ENCODE measurements at regions not wholly inside any gene's neighbourhood (a gene's known extent, or its start where the extent isn't known, plus 50 kb on each side); places are given as distances from the start of the nearest gene placed in this dataset.

DNA sequence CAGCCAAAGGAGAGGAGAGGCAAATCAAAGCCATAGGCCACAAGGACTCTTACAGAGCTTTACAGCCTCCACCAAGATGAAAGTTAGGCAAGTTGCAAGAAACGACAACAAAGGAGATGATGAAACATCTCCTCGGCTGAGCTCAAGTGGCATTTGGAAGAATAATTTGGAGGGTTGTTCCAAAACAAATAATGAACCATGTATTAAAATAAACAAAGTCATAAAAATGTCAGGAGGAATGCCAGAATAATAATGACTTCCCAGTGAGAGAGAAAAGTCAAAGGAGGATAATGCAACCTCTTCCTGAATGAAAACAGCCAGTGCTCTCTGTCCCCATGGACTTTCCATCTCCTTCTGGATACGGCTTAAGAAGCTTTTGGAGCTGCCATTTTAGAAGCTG is 371.4 kb upstream of the ID4 start:
- CTCF ChIA-PET = no interaction called here
- Histone ChIP-seq H3K4me1 (ENCODE audit: control insufficient read depth, insufficient read depth, low read length) (no peaks in the 10 kb centered on the region), H3K27me3 (replicated peaks in 1 of 2; ENCODE audit: control insufficient read depth in 2 of 2, insufficient read depth in 2 of 2, low read length in 1 of 2) (no peaks in the 10 kb centered on the region), H3K4me3 (no peak overlapping the region), H3K79me2 (ENCODE audit: control insufficient read depth, insufficient read depth, low read length) (no peaks in the 10 kb centered on the region), H3K4me2 (ENCODE audit: control insufficient read depth, insufficient read depth) (no peak overlapping the region), H3K27ac (ENCODE audit: control insufficient read depth, insufficient read depth) (no peak overlapping the region), H2AFZ (ENCODE audit: control insufficient read depth, low read depth, low read length) (no peak overlapping the region), H3K9ac (ENCODE audit: control insufficient read depth, insufficient read depth, low read length) (no peak overlapping the region), H4K20me1 (ENCODE audit: control insufficient read depth, insufficient read depth) (no peaks in the 10 kb centered on the region), H3K36me3 (ENCODE audit: control insufficient read depth in 2 of 2, insufficient read depth in 2 of 2, low read length in 1 of 2) (no peaks in the 10 kb centered on the region), H3K9me3 (replicated peaks; ENCODE audit: control insufficient read depth, insufficient read depth, low read length) (no peaks in the 10 kb centered on the region)
- TF ChIP-seq ZNF207 (IDR thresholded peaks at IDR 0.05; ENCODE audit: borderline replicate concordance) = no peak
- TF ChIP-seq POLR2AphosphoS2 (IDR thresholded peaks at IDR 0.05; ENCODE audit: low read depth, low read length) = no peak
- TF ChIP-seq MXI1 (IDR thresholded peaks at IDR 0.05; ENCODE audit: low read depth, low read length) = no peak
- TF ChIP-seq, protein P1, sequence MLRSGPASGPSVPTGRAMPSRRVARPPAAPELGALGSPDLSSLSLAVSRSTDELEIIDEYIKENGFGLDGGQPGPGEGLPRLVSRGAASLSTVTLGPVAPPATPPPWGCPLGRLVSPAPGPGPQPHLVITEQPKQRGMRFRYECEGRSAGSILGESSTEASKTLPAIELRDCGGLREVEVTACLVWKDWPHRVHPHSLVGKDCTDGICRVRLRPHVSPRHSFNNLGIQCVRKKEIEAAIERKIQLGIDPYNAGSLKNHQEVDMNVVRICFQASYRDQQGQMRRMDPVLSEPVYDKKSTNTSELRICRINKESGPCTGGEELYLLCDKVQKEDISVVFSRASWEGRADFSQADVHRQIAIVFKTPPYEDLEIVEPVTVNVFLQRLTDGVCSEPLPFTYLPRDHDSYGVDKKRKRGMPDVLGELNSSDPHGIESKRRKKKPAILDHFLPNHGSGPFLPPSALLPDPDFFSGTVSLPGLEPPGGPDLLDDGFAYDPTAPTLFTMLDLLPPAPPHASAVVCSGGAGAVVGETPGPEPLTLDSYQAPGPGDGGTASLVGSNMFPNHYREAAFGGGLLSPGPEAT (IDR thresholded peaks at IDR 0.05; ENCODE audit: low read depth) = no peak
- TF ChIP-seq, protein P2, sequence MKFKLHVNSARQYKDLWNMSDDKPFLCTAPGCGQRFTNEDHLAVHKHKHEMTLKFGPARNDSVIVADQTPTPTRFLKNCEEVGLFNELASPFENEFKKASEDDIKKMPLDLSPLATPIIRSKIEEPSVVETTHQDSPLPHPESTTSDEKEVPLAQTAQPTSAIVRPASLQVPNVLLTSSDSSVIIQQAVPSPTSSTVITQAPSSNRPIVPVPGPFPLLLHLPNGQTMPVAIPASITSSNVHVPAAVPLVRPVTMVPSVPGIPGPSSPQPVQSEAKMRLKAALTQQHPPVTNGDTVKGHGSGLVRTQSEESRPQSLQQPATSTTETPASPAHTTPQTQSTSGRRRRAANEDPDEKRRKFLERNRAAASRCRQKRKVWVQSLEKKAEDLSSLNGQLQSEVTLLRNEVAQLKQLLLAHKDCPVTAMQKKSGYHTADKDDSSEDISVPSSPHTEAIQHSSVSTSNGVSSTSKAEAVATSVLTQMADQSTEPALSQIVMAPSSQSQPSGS (IDR thresholded peaks at IDR 0.05; ENCODE audit: low read length) = no peak
- in situ Hi-C loops (cut with MboI) = no loop called here
- SMC1A ChIA-PET (ENCODE audit: uncharacterized antibody, unreplicated experiment) = no interaction called here
- no peak for FAIRE-seq
- no peak for DNase-seq (ENCODE audit: low read depth, low spot score)
- no peak for ATAC-seq
- no TSS peak for BruUV-seq (replicated peaks)
- 7% methylated on average over 3 of the region's 3 CpGs for whole genome bisulfite sequencing (ENCODE audit: insufficient coverage, insufficient replicate concordance, low lambda C conversion rate, missing lambda C conversion rate)
- RAD21 ChIA-PET (ENCODE audit: unreplicated experiment) = no interaction called here
- POLR2A ChIA-PET = no interaction called here
- intact Hi-C loops (cut with micrococcal nuclease; ENCODE audit: unreplicated experiment) = no loop called here

DNA sequence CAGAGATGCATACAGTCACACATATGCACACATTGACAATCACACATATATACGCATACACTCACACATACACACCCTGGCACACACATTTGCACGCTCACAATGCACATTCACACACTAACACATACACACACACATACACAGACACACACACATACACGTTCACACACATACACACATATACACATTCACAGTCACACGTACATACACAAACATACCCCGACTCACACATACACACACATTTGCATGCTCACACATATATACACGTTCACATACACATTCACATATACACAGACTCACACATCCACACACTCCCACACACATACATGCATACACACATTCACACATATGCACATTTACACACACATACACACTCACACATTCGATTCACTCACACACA is 366.8 kb upstream of the ID4 start:
- in situ Hi-C loops (cut with MboI) (no loop called here), intact Hi-C loops (cut with micrococcal nuclease; ENCODE audit: unreplicated experiment) (no loop called here)
- H3K9me3 ChIP-seq (replicated peaks; ENCODE audit: control insufficient read depth, insufficient read depth, low read length) = no peaks in the 10 kb centered on the region
- no peaks in the 10 kb centered on the region for H3K27me3 ChIP-seq (replicated peaks in 1 of 2; ENCODE audit: control insufficient read depth in 2 of 2, insufficient read depth in 2 of 2, low read length in 1 of 2)
- H3K79me2 ChIP-seq (ENCODE audit: control insufficient read depth, insufficient read depth, low read length) = no peaks in the 10 kb centered on the region
- ATAC-seq (no peak), FAIRE-seq (no peak), DNase-seq (ENCODE audit: low read depth, low spot score) (no peak)
- 21% methylated on average over 7 of the region's 7 CpGs for WGBS (ENCODE audit: insufficient coverage, insufficient replicate concordance, low lambda C conversion rate, missing lambda C conversion rate)
- ChIA-PET RAD21 (ENCODE audit: unreplicated experiment) (no interaction called here), POLR2A (no interaction called here), CTCF (no interaction called here), SMC1A (ENCODE audit: uncharacterized antibody, unreplicated experiment) (no interaction called here)
- no TSS peak for BruUV-seq (replicated peaks)
- no peak for TF ChIP-seq TCF12 (IDR thresholded peaks at IDR 0.05; ENCODE audit: low read depth, low read length)
- TF ChIP-seq, protein P3, sequence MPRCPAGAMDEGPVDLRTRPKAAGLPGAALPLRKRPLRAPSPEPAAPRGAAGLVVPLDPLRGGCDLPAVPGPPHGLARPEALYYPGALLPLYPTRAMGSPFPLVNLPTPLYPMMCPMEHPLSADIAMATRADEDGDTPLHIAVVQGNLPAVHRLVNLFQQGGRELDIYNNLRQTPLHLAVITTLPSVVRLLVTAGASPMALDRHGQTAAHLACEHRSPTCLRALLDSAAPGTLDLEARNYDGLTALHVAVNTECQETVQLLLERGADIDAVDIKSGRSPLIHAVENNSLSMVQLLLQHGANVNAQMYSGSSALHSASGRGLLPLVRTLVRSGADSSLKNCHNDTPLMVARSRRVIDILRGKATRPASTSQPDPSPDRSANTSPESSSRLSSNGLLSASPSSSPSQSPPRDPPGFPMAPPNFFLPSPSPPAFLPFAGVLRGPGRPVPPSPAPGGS (IDR thresholded peaks at IDR 0.05; ENCODE audit: borderline replicate concordance, insufficient read depth, low read depth, low read length, poor library complexity, severe bottlenecking) = peak; percentile 76
- TF ChIP-seq FOXK2 (IDR thresholded peaks at IDR 0.05) = 0 out of 2 replicates have a peak, but pooled peaks have one; percentile 14
- no peak for TF ChIP-seq ETV6 (conservative IDR thresholded peaks at IDR 0.05 in 1 of 2, IDR thresholded peaks at IDR 0.05 in 1 of 2; ENCODE audit: borderline replicate concordance in 1 of 2, low read depth in 1 of 2)
- no peaks in the 10 kb centered on the region for H3K36me3 ChIP-seq (ENCODE audit: control insufficient read depth in 2 of 2, insufficient read depth in 2 of 2, low read length in 1 of 2)
- no peak overlapping the region for H2AFZ ChIP-seq (ENCODE audit: control insufficient read depth, low read depth, low read length)
- H3K4me2 ChIP-seq (ENCODE audit: control insufficient read depth, insufficient read depth) = no peak overlapping the region
- no peak overlapping the region for H3K4me3 ChIP-seq
- no peaks in the 10 kb centered on the region for H3K4me1 ChIP-seq (ENCODE audit: control insufficient read depth, insufficient read depth, low read length)
- no peaks in the 10 kb centered on the region for H4K20me1 ChIP-seq (ENCODE audit: control insufficient read depth, insufficient read depth)
- no peak overlapping the region for H3K27ac ChIP-seq (ENCODE audit: control insufficient read depth, insufficient read depth)
- H3K9ac ChIP-seq (ENCODE audit: control insufficient read depth, insufficient read depth, low read length) = no peak overlapping the region

Measured in GM12878 (cell line).